Neural progenitor cell (in vitro differentiated cells): ENCODE measurements at regions not wholly inside any gene's neighbourhood (a gene's known extent, or its start where the extent isn't known, plus 50 kb on each side); places are given as distances from the start of the nearest gene placed in this dataset.

Experiments used
- DNase-seq: peaks from one replicate; pipeline ENCODE4 v3.0.0-alpha.2; 2016; ENCODE audit warnings: low spot score
- H2AFZ ChIP-seq: fragments of 200-600 bp; sonication (generic); replicated peaks from 2 replicates; pipeline ENCODE4 v1.6.1; 2016; ENCODE audit warnings: antibody characterized with exemption
- H3F3A ChIP-seq: fragments of 200-600 bp; sonication (generic); 2 replicates; pipeline ENCODE4 v1.6.1; 2016; ENCODE audit warnings: antibody characterized with exemption, low read depth
- H3K27ac ChIP-seq: fragments of 200-600 bp; sonication (generic); 2 replicates; pipeline ENCODE4 v1.5.1; 2016; ENCODE audit warnings: mild to moderate bottlenecking
- H3K27me3 ChIP-seq: fragments of 200-600 bp; sonication (generic); 2 replicates; pipeline ENCODE4 v1.6.1; 2016; ENCODE audit warnings: mild to moderate bottlenecking, moderate library complexity
- H3K36me3 ChIP-seq: fragments of 200-600 bp; sonication (generic); 2 replicates; pipeline ENCODE4 v1.5.1; 2016
- H3K4me1 ChIP-seq: fragments of 200-600 bp; sonication (generic); 2 replicates; pipeline ENCODE4 v1.6.1; 2016; ENCODE audit warnings: mixed run types
- H3K4me2 ChIP-seq: fragments of 200-600 bp; sonication (generic); 2 replicates; pipeline ENCODE4 v1.6.1; 2016
- H3K4me3 ChIP-seq: fragments of 200-600 bp; sonication (generic); 2 replicates; pipeline ENCODE4 v1.5.1; 2016
- H3K79me2 ChIP-seq: fragments of 200-600 bp; sonication (generic); 2 replicates; pipeline ENCODE4 v1.6.1; 2016; ENCODE audit warnings: low read depth
- H3K9ac ChIP-seq: fragments of 200-600 bp; sonication (generic); 2 replicates; pipeline ENCODE4 v1.6.1; 2016
- H3K9me3 ChIP-seq: fragments of 200-600 bp; sonication (generic); 2 replicates; pipeline ENCODE4 v1.5.1; 2016; ENCODE audit warnings: low read depth
- H4K20me1 ChIP-seq: fragments of 200-600 bp; sonication (generic); 2 replicates; pipeline ENCODE4 v1.6.1; 2016; ENCODE audit warnings: low read depth
- H3K27ac Mint-ChIP-seq: 3 replicates; pipeline ENCODE4 v1.8.0; 2021; ENCODE audit warnings: mixed read lengths
- H3K27me3 Mint-ChIP-seq: 2 replicates; pipeline ENCODE4 v1.8.0; 2022; ENCODE audit warnings: low read depth, mild to moderate bottlenecking, inconsistent platforms, moderate library complexity, mixed read lengths; ENCODE audit not compliant: insufficient read depth
- H3K36me3 Mint-ChIP-seq: 3 replicates; pipeline ENCODE4 v1.8.0; 2021; ENCODE audit warnings: mixed read lengths
- H3K4me1 Mint-ChIP-seq: 3 replicates; pipeline ENCODE4 v1.8.0; 2021; ENCODE audit warnings: mixed read lengths
- H3K4me3 Mint-ChIP-seq: 3 replicates; pipeline ENCODE4 v1.8.0; 2021; ENCODE audit warnings: mild to moderate bottlenecking, moderate library complexity, mixed read lengths
- H3K9me3 Mint-ChIP-seq: 3 replicates; pipeline ENCODE4 v1.8.0; 2020; ENCODE audit warnings: mixed read lengths
- CTCF ChIP-seq: fragments of 200-600 bp; sonication (generic); IDR thresholded peaks from 2 replicates; pipeline ENCODE4 v1.5.1; 2017; ENCODE audit warnings: antibody characterized with exemption, mild to moderate bottlenecking
- EZH2 ChIP-seq: fragments of 200-600 bp; sonication (generic); IDR thresholded peaks from 2 replicates; pipeline ENCODE4 v1.6.1; 2017; ENCODE audit warnings: antibody characterized with exemption, mild to moderate bottlenecking, moderate library complexity
- EZH2phosphoT487 ChIP-seq: fragments of 200-600 bp; sonication (generic); IDR thresholded peaks from 2 replicates; pipeline ENCODE4 v1.6.1; 2017; ENCODE audit warnings: antibody characterized with exemption

DNA sequence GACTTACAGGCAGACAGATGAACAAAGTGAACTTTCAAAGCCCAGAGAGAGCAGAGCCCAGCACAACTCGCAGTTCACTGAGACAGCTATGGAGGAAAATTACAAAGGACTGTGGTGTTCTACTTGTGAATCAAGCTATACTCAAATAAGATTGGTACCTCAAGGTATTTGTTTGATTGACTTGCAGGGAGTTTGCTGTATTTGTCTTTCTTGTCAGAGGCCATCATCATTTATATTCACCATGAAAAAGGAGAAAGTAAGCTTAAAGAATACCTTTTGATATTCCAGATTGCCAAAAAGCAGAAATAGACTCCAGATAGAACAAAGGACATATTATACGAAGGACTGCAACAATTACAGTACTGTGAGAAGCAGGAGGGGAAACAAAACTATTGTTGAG lies 1047.9 kb downstream of the RPA4 start:
- Histone ChIP-seq H3K79me2 (no peaks in the 10 kb centered on the region), H3K4me2 (no peak overlapping the region), H3K27me3 (no peaks in the 10 kb centered on the region), H4K20me1 (no peaks in the 10 kb centered on the region), H3K4me1 (peaks cover 7% of the 10 kb centered on the region), H2AFZ (peak overlapping the region; percentile 64), H3K27ac (no peak overlapping the region), H3K9me3 (no peaks in the 10 kb centered on the region), H3K4me3 (no peak overlapping the region), H3K9ac (no peak overlapping the region), H3K36me3 (no peaks in the 10 kb centered on the region), H3F3A (no peaks in the 10 kb centered on the region)
- no peak overlapping the region for H3K27ac Mint-ChIP-seq
- TF ChIP-seq EZH2, result no peak
- TF ChIP-seq CTCF, result no peak
- no peak for TF ChIP-seq EZH2phosphoT487
- H3K4me1 Mint-ChIP-seq, result peaks cover 31% of the 10 kb centered on the region
- no peak for DNase-seq
- H3K27me3 Mint-ChIP-seq, result no peaks in the 10 kb centered on the region
- no peaks in the 10 kb centered on the region for H3K36me3 Mint-ChIP-seq
- no peak overlapping the region for H3K4me3 Mint-ChIP-seq
- H3K9me3 Mint-ChIP-seq, result peaks cover 5% of the 10 kb centered on the region

GRCh38 chrX:97936296-97936695 lies 1052.6 kb downstream of the RPA4 start:
- Histone ChIP-seq H3K27me3 (no peaks in the 10 kb centered on the region), H3K9me3 (no peaks in the 10 kb centered on the region), H3K4me3 (no peak overlapping the region), H3K36me3 (no peaks in the 10 kb centered on the region), H3F3A (no peaks in the 10 kb centered on the region), H3K27ac (no peak overlapping the region), H3K79me2 (no peaks in the 10 kb centered on the region), H4K20me1 (no peaks in the 10 kb centered on the region), H2AFZ (no peak overlapping the region), H3K9ac (no peak overlapping the region), H3K4me2 (no peak overlapping the region), H3K4me1 (no peaks in the 10 kb centered on the region)
- H3K9me3 Mint-ChIP-seq, result peaks cover 2% of the 10 kb centered on the region
- H3K4me3 Mint-ChIP-seq, result no peak overlapping the region
- no peaks in the 10 kb centered on the region for H3K36me3 Mint-ChIP-seq
- TF ChIP-seq EZH2 (no peak), CTCF (no peak), EZH2phosphoT487 (no peak)
- no peaks in the 10 kb centered on the region for H3K27me3 Mint-ChIP-seq
- no peak overlapping the region for H3K27ac Mint-ChIP-seq
- DNase-seq, result no peak
- H3K4me1 Mint-ChIP-seq, result peaks cover 37% of the 10 kb centered on the region

DNA sequence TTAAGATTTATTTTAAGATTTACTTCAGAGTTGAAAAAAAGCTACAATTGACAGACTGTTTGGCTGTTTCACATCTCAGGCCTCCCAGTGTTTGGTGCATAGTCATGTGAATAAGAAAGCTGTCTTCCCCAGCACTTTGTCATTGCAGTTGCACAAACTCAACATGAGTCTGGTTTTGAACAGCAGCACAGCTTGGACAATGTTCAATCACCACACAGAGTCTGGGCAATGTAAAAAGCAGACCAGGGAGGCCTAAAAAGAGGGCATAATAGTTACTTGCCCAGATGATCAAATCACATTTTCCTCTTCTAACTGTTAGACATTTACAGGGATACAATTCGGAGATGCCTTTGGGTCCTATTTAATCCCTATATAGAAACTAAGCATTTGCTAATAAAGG lies 1055.0 kb downstream of the RPA4 start:
- Mint-ChIP-seq H3K4me3 (no peak overlapping the region), H3K9me3 (peaks cover 3% of the 10 kb centered on the region), H3K27me3 (peaks cover 3% of the 10 kb centered on the region), H3K4me1 (peaks cover 29% of the 10 kb centered on the region), H3K36me3 (no peaks in the 10 kb centered on the region), H3K27ac (no peak overlapping the region)
- Histone ChIP-seq H2AFZ (peak overlapping the region; percentile 7), H3K9ac (no peak overlapping the region), H3K79me2 (no peaks in the 10 kb centered on the region), H3K36me3 (no peaks in the 10 kb centered on the region), H3K9me3 (no peaks in the 10 kb centered on the region), H3K4me1 (no peaks in the 10 kb centered on the region), H3K27ac (no peak overlapping the region), H4K20me1 (no peaks in the 10 kb centered on the region), H3K27me3 (no peaks in the 10 kb centered on the region), H3K4me2 (no peak overlapping the region), H3F3A (no peaks in the 10 kb centered on the region), H3K4me3 (no peak overlapping the region)
- TF ChIP-seq EZH2phosphoT487 (no peak), CTCF (no peak), EZH2 (no peak)
- no peak for DNase-seq
